ENCODE measurements at regions not wholly inside any gene's neighbourhood (a gene's known extent, or its start where the extent isn't known, plus 50 kb on each side); places are given as distances from the start of the nearest gene placed in this dataset.
"Not testable (repeated sequence)": the region's sequence is repeated elsewhere in the genome, so short reads cannot be mapped to it uniquely, and the experiment has no call there.

- H3K36me3 ChIP-seq (ENCODE audit: control insufficient read depth, insufficient read depth, low read length): no peaks in the 10 kb centered on the region
- no peak for TF ChIP-seq CTCF (IDR thresholded peaks at IDR 0.05; ENCODE audit: insufficient read depth, low read length, poor library complexity, severe bottlenecking)
- DNase-seq (ENCODE audit: low read depth): no peak
- H3K27me3 ChIP-seq (ENCODE audit: control insufficient read depth, insufficient read depth, low read length): no peaks in the 10 kb centered on the region
- no peak overlapping the region for H3K4me3 ChIP-seq (ENCODE audit: low read depth, low read length)
Observed at GRCh38 chr11:97614606-97615005, 1224.8 kb downstream of the JRKL start.

GRCh38 chr11:97615546-97615945, 1225.7 kb downstream of the JRKL start:
- no peak for TF ChIP-seq CTCF (IDR thresholded peaks at IDR 0.05; ENCODE audit: insufficient read depth, low read length, poor library complexity, severe bottlenecking)
- no peak overlapping the region for H3K4me3 ChIP-seq (ENCODE audit: low read depth, low read length)
- H3K27me3 ChIP-seq (ENCODE audit: control insufficient read depth, insufficient read depth, low read length): no peaks in the 10 kb centered on the region
- H3K36me3 ChIP-seq (ENCODE audit: control insufficient read depth, insufficient read depth, low read length): no peaks in the 10 kb centered on the region
- no peak for DNase-seq (ENCODE audit: low read depth)

DNA sequence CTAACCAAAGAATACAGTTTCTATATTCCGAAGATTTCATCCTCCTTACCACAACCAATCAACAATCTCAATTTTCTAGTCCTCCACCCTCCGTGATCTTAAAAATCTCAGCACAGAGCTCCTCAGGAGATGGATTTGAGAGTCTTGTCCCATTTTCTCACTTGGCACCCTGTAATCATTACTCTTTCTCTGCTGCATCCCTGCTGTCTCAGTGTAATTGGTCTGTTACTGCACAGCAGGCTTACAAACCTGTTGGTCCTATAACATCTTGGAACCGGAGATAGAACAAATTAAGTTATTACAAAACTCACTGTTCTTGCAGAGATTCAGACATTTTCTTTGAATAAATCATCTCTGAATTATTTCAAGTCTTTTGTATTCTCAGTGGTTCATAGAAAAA, 1227.2 kb downstream of the JRKL start:
- DNase-seq (ENCODE audit: low read depth): no peak
- Histone ChIP-seq H3K36me3 (ENCODE audit: control insufficient read depth, insufficient read depth, low read length) (no peaks in the 10 kb centered on the region), H3K27me3 (ENCODE audit: control insufficient read depth, insufficient read depth, low read length) (no peaks in the 10 kb centered on the region), H3K4me3 (ENCODE audit: low read depth, low read length) (no peak overlapping the region)
- no peak for TF ChIP-seq CTCF (IDR thresholded peaks at IDR 0.05; ENCODE audit: insufficient read depth, low read length, poor library complexity, severe bottlenecking)

DNA sequence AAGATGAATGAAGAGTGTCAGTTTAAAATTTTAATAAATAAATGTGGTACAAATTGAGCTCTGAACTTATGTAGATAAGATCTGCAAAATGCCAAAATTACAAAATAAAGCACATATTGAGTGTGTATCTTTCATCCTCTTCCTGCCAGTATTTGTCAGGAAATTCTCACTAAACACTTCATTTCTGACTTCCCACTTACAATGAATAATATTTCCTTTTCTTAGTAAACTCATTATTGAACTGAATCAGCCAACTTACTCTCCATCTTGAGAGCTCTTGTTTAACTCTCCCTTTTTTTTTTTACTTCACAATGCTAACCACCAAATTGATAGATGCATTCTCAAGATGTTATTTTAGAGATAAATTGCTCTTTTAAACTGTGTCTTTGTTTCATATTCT, 1230.2 kb downstream of the JRKL start:
- Histone ChIP-seq H3K27me3 (ENCODE audit: control insufficient read depth, insufficient read depth, low read length) (no peaks in the 10 kb centered on the region), H3K36me3 (ENCODE audit: control insufficient read depth, insufficient read depth, low read length) (no peaks in the 10 kb centered on the region), H3K4me3 (ENCODE audit: low read depth, low read length) (no peak overlapping the region)
- DNase-seq (ENCODE audit: low read depth): no peak
- no peak for TF ChIP-seq CTCF (IDR thresholded peaks at IDR 0.05; ENCODE audit: insufficient read depth, low read length, poor library complexity, severe bottlenecking)

GRCh38 chr11:97621282-97621681, 1231.5 kb downstream of the JRKL start:
- H3K36me3 ChIP-seq (ENCODE audit: control insufficient read depth, insufficient read depth, low read length): no peaks in the 10 kb centered on the region
- H3K4me3 ChIP-seq (ENCODE audit: low read depth, low read length): no peak overlapping the region
- DNase-seq (ENCODE audit: low read depth): no peak
- no peaks in the 10 kb centered on the region for H3K27me3 ChIP-seq (ENCODE audit: control insufficient read depth, insufficient read depth, low read length)
- TF ChIP-seq CTCF (IDR thresholded peaks at IDR 0.05; ENCODE audit: insufficient read depth, low read length, poor library complexity, severe bottlenecking): no peak

DNA sequence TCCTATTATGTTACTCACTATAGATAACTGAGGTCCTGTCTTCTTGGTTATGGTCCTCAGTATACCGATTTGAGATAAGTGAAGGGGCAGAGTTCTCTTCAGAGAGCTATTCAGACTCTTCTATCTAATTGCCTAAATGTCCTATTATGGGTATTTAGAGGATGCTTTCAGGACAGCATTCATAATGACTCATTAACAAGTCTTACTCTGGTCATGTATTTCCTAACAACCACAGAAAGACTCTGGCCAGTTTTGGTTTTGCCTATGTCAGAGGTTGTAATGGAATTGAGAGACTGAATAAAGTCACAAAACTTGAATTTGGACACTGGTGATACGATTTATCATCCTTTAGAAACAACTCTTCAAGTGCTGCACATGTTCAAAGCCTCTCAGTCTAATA, 1233.0 kb downstream of the JRKL start:
- Histone ChIP-seq H3K4me3 (ENCODE audit: low read depth, low read length) (no peak overlapping the region), H3K36me3 (ENCODE audit: control insufficient read depth, insufficient read depth, low read length) (no peaks in the 10 kb centered on the region), H3K27me3 (ENCODE audit: control insufficient read depth, insufficient read depth, low read length) (no peaks in the 10 kb centered on the region)
- no peak for DNase-seq (ENCODE audit: low read depth)
- TF ChIP-seq CTCF (IDR thresholded peaks at IDR 0.05; ENCODE audit: insufficient read depth, low read length, poor library complexity, severe bottlenecking): no peak

GRCh38 chr11:97636741-97637140, 1246.9 kb downstream of the JRKL start:
- DNase-seq (ENCODE audit: low read depth); H3K4me3 ChIP-seq (ENCODE audit: low read depth, low read length); H3K36me3 ChIP-seq (ENCODE audit: control insufficient read depth, insufficient read depth, low read length); H3K27me3 ChIP-seq (ENCODE audit: control insufficient read depth, insufficient read depth, low read length): not testable (repeated sequence)
